B cell (primary cell): ENCODE measurements at regions not wholly inside any gene's neighbourhood (a gene's known extent, or its start where the extent isn't known, plus 50 kb on each side); places are given as distances from the start of the nearest gene placed in this dataset.

Experiments used
- ATAC-seq: fragments of 200-7000 bp; cut with Tn5 transposase; one replicate; pipeline ENCODE4 v1.10.0; 2021; ENCODE audit warnings: low read depth, mild to moderate bottlenecking, moderate number of reproducible peaks, moderate library complexity
- CTCF ChIA-PET: fragments of 350-600 bp; sonication (Branson Sonifier 250); formaldehyde crosslinking; loops from one replicate; lab custom pipeline; 2021; ENCODE audit warnings: antibody characterized with exemption, inconsistent platforms; lab: Charles Lee
- POLR2A ChIA-PET: fragments of 350-600 bp; sonication (Branson Sonifier 250); formaldehyde crosslinking; loops from one replicate; lab custom pipeline; 2021; ENCODE audit warnings: antibody characterized with exemption; lab: Charles Lee
- DNase-seq: peaks from one replicate; pipeline ENCODE4 v3.0.0; 2013
- H2AFZ ChIP-seq: 2 replicates; pipeline ENCODE4 v1.6.1; 2012; ENCODE audit warnings: mild to moderate bottlenecking, low read depth, low read length; ENCODE audit not compliant: insufficient read depth, poor library complexity, severe bottlenecking
- H3K27ac ChIP-seq, 2 donors: 1 replicate in 1 of 2; 2 replicates in 1 of 2; pipeline ENCODE4 v1.5.1; 2012 to 2013; ENCODE audit warnings: low read length in 2 of 2, mild to moderate bottlenecking in 2 of 2, moderate library complexity in 1 of 2
- H3K27me3 ChIP-seq, 4 experiments: fragments of 200-600 bp in 1 of 4; sonication (generic) in 1 of 4; replicated peaks in 1 of 4; 1 replicate in 2 of 4; 2 replicates in 2 of 4; pipeline versions ENCODE4 v1.6.1 to v1.7.0; 2013 to 2016; ENCODE audit warnings: low read length in 3 of 4, mild to moderate bottlenecking in 2 of 4, mixed read lengths in 1 of 4, moderate library complexity in 1 of 4; ENCODE audit not compliant: insufficient read depth in 4 of 4, control insufficient read depth in 3 of 4; ENCODE audit errors: control extremely low read depth in 1 of 4
- H3K36me3 ChIP-seq, 2 experiments: replicated peaks in 1 of 2; 1 replicate in 1 of 2; 2 replicates in 1 of 2; pipeline versions ENCODE4 v1.6.1 to v1.7.1; 2013; ENCODE audit warnings: low read length in 1 of 2; ENCODE audit not compliant: insufficient read depth in 2 of 2, control insufficient read depth in 1 of 2; ENCODE audit errors: control extremely low read depth in 1 of 2, extremely low read depth in 1 of 2
- H3K4me1 ChIP-seq, 2 donors: fragments of 200-600 bp in 1 of 2; sonication (generic) in 1 of 2; 1 replicate in 1 of 2; 2 replicates in 1 of 2; pipeline versions ENCODE4 v1.5.1 to v1.6.1; 2013 to 2017; ENCODE audit warnings: low read length in 2 of 2; ENCODE audit not compliant: control insufficient read depth in 2 of 2, insufficient read depth in 2 of 2
- H3K4me2 ChIP-seq: replicated peaks from 2 replicates; pipeline ENCODE3; 2012; ENCODE audit warnings: mild to moderate bottlenecking, low read depth, low read length; ENCODE audit not compliant: poor library complexity, severe bottlenecking
- H3K4me3 ChIP-seq, 5 experiments: fragments of 200-600 bp in 1 of 5; sonication (generic) in 1 of 5; 1 replicate in 3 of 5; 2 replicates in 2 of 5; pipeline versions ENCODE4 v1.5.1 to v1.7.0; 2011 to 2016; ENCODE audit warnings: low read length in 4 of 5, mild to moderate bottlenecking in 4 of 5, low read depth in 2 of 5, control low read depth in 1 of 5, moderate library complexity in 1 of 5; ENCODE audit not compliant: insufficient read depth in 1 of 5; ENCODE audit errors: control extremely low read depth in 1 of 5, extremely low read depth in 1 of 5
- H3K79me2 ChIP-seq: fragments of 200-600 bp; sonication (generic); one replicate; pipeline ENCODE4 v1.6.0; 2016; ENCODE audit warnings: low read length; ENCODE audit not compliant: control insufficient read depth, insufficient read depth
- H3K9ac ChIP-seq: fragments of 200-600 bp; sonication (generic); 2 replicates; pipeline ENCODE4 v1.6.1; 2017; ENCODE audit warnings: mild to moderate bottlenecking, low read length, moderate library complexity
- H3K9me3 ChIP-seq, 3 donors: one replicate each; pipeline versions ENCODE4 v1.6.1 to v1.7.1; 2013; ENCODE audit warnings: low read length in 2 of 3; ENCODE audit not compliant: control insufficient read depth in 2 of 3, insufficient read depth in 1 of 3; ENCODE audit errors: control extremely low read depth in 1 of 3
- H4K20me1 ChIP-seq: 2 replicates; pipeline ENCODE4 v1.6.0; 2012; ENCODE audit warnings: mild to moderate bottlenecking, low read length; ENCODE audit not compliant: insufficient read depth, control insufficient read depth, poor library complexity, severe bottlenecking
- H3K27ac Mint-ChIP-seq: one replicate; pipeline ENCODE4 v1.8.0; 2021; ENCODE audit warnings: mixed read lengths
- H3K27me3 Mint-ChIP-seq: one replicate; pipeline ENCODE4 v1.8.0; 2021; ENCODE audit warnings: mixed read lengths
- H3K4me1 Mint-ChIP-seq: one replicate; pipeline ENCODE4 v1.8.0; 2021; ENCODE audit warnings: mixed read lengths
- H3K4me3 Mint-ChIP-seq: one replicate; pipeline ENCODE4 v1.8.0; 2021; ENCODE audit warnings: mixed read lengths
- H3K9me3 Mint-ChIP-seq: one replicate; pipeline ENCODE4 v1.8.0; 2022; ENCODE audit warnings: mixed read lengths; ENCODE audit not compliant: insufficient read depth
- CTCF ChIP-seq: fragments of 200-600 bp; IDR thresholded peaks from one replicate; pipeline ENCODE4 v1.8.0; 2022; ENCODE audit warnings: antibody characterized with exemption, mild to moderate bottlenecking
- EZH2 ChIP-seq: IDR thresholded peaks from 2 replicates; pipeline ENCODE4 v1.6.1; 2012; ENCODE audit warnings: borderline replicate concordance, low read depth, mild to moderate bottlenecking, moderate library complexity, low read length; ENCODE audit not compliant: insufficient read depth, poor library complexity, severe bottlenecking
- WGBS: methylation state at CpG from one replicate; pipeline ENCODE4 v1.1.5; 2013; ENCODE audit warnings: missing lambda C conversion rate; ENCODE audit not compliant: insufficient coverage; 5-methylcytosine and 5-hydroxymethylcytosine counted together
- intact Hi-C: fragments of 100-400 bp; cut with micrococcal nuclease; formaldehyde crosslinking; loops from one replicate; pipeline ENCODE4 v1.10.0; 2022

GRCh38 chr13:27011661-27012060, 159.9 kb downstream of the USP12 start:
- Mint-ChIP-seq H3K9me3 (no peaks in the 10 kb centered on the region), H3K4me1 (peaks cover 6% of the 10 kb centered on the region), H3K27ac (no peak overlapping the region), H3K27me3 (peaks cover 13% of the 10 kb centered on the region), H3K4me3 (no peak overlapping the region)
- POLR2A ChIA-PET = no interaction called here
- Histone ChIP-seq H3K27ac (no peak overlapping the region), H4K20me1 (no peaks in the 10 kb centered on the region), H3K27me3 (peaks cover 0 to 7% (median 0%) of the 10 kb centered on the region in 4 experiments), H3K9ac (no peak overlapping the region), H3K79me2 (no peaks in the 10 kb centered on the region), H2AFZ (no peak overlapping the region), H3K4me2 (no peak overlapping the region), H3K4me1 (peaks cover 3 to 5% of the 10 kb centered on the region in 2 donors), H3K36me3 (no peaks in the 10 kb centered on the region), H3K4me3 (no peak overlapping the region), H3K9me3 (no peaks in the 10 kb centered on the region)
- CTCF ChIA-PET = no interaction called here
- no peak for TF ChIP-seq CTCF
- DNase-seq = no peak
- 93% methylated on average over 5 of the region's 5 CpGs for WGBS
- intact Hi-C loops = no loop called here
- ATAC-seq = no peak

- ChIA-PET CTCF (interaction anchor here (0.9 to 2.0 kb wide), 3 partner anchors 9 to 350 kb away, joined by 3 to 5 read pairs (median 3); no protein-coding TSS in a partner anchor), POLR2A (no interaction called here)
- DNase-seq (no peak), ATAC-seq (no peak)
- peaks cover 17% of the 10 kb centered on the region for H3K4me1 Mint-ChIP-seq
- Histone ChIP-seq H3K9ac (no peak overlapping the region), H3K4me2 (no peak overlapping the region), H3K27ac (no peak overlapping the region), H2AFZ (no peak overlapping the region), H3K4me1 (peaks cover 15 to 20% of the 10 kb centered on the region in 2 donors), H3K36me3 (no peaks in the 10 kb centered on the region), H3K9me3 (peaks cover 0 to under 1% (median 0%) of the 10 kb centered on the region in 3 donors), H3K4me3 (no peak overlapping the region), H3K79me2 (no peaks in the 10 kb centered on the region), H4K20me1 (no peaks in the 10 kb centered on the region), H3K27me3 (peaks cover 0 to 24% (median 2%) of the 10 kb centered on the region in 4 experiments)
- intact Hi-C loops = no loop called here
- no peak for TF ChIP-seq EZH2
- TF ChIP-seq CTCF = no peak
- no peak overlapping the region for H3K4me3 Mint-ChIP-seq
- no CpG with 5 or more reads among the region's 3 CpGs for WGBS
- no peak overlapping the region for H3K27ac Mint-ChIP-seq
- no peaks in the 10 kb centered on the region for H3K9me3 Mint-ChIP-seq
- peaks cover 24% of the 10 kb centered on the region for H3K27me3 Mint-ChIP-seq
Measured at GRCh38 chr13:27008733-27009132, 162.9 kb downstream of the USP12 start.
